ENCODE measurements at regions not wholly inside any gene's neighbourhood (a gene's known extent, or its start where the extent isn't known, plus 50 kb on each side); places are given as distances from the start of the nearest gene placed in this dataset.

DNA sequence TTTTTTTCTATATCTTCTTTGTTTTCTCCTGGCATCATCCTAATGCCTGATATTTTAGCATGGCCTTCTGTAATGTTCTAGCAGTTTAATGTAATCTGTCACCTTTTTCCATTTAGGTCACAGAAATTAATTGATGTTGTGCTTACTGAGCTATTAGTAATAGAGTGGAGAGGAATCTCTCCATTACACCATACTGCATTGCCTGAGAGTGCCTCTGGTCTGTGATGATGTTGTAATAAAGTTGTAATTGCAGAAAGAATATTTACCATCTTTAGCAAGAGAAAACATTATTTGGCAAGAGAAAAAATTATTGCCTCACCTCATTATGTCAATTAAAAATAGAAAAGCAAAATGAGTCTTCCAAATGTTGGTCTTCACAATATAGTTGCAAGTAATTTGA is 213.2 kb downstream of the KCNJ3 start:
- TF ChIP-seq, protein P1, sequence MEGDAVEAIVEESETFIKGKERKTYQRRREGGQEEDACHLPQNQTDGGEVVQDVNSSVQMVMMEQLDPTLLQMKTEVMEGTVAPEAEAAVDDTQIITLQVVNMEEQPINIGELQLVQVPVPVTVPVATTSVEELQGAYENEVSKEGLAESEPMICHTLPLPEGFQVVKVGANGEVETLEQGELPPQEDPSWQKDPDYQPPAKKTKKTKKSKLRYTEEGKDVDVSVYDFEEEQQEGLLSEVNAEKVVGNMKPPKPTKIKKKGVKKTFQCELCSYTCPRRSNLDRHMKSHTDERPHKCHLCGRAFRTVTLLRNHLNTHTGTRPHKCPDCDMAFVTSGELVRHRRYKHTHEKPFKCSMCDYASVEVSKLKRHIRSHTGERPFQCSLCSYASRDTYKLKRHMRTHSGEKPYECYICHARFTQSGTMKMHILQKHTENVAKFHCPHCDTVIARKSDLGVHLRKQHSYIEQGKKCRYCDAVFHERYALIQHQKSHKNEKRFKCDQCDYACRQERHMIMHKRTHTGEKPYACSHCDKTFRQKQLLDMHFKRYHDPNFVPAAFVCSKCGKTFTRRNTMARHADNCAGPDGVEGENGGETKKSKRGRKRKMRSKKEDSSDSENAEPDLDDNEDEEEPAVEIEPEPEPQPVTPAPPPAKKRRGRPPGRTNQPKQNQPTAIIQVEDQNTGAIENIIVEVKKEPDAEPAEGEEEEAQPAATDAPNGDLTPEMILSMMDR (IDR thresholded peaks at IDR 0.05), result no peak
- TF ChIP-seq POLR2A (IDR thresholded peaks at IDR 0.05), result no peak

Data from testis (tissue), 2 donors.